ENCODE measurements at regions not wholly inside any gene's neighbourhood (a gene's known extent, or its start where the extent isn't known, plus 50 kb on each side); places are given as distances from the start of the nearest gene placed in this dataset.

GRCh38 chr6:2480267-2480966 lies 235.0 kb upstream of the GMDS start:
- Mint-ChIP-seq H3K36me3 (ENCODE audit: low read depth) (no peaks in the 10 kb centered on the region), H3K27ac (no peak overlapping the region), H3K4me3 (no peak overlapping the region), H3K9me3 (peaks cover 24% of the 10 kb centered on the region), H3K27me3 (ENCODE audit: insufficient read depth) (peaks cover 8% of the 10 kb centered on the region), H3K4me1 (ENCODE audit: low read depth) (no peaks in the 10 kb centered on the region)
- no peak for DNase-seq (ENCODE audit: low spot score)
- intact Hi-C loops (cut with micrococcal nuclease): no loop called here

GRCh38 chr6:2478200-2478599 lies 232.8 kb upstream of the GMDS start:
- no peak overlapping the region for H3K4me3 Mint-ChIP-seq
- H3K27me3 Mint-ChIP-seq (ENCODE audit: insufficient read depth): peaks cover 8% of the 10 kb centered on the region
- H3K9me3 Mint-ChIP-seq: peaks cover 15% of the 10 kb centered on the region
- intact Hi-C loops (cut with micrococcal nuclease): no loop called here
- no peak overlapping the region for H3K27ac Mint-ChIP-seq
- H3K4me1 Mint-ChIP-seq (ENCODE audit: low read depth): no peaks in the 10 kb centered on the region
- DNase-seq (ENCODE audit: low spot score): no peak
- H3K36me3 Mint-ChIP-seq (ENCODE audit: low read depth): no peaks in the 10 kb centered on the region

- DNase-seq (ENCODE audit: low spot score): no peak
- H3K9me3 Mint-ChIP-seq: peaks cover 10% of the 10 kb centered on the region
- no peak overlapping the region for H3K4me3 Mint-ChIP-seq
- no peak overlapping the region for H3K27ac Mint-ChIP-seq
- no peaks in the 10 kb centered on the region for H3K36me3 Mint-ChIP-seq (ENCODE audit: low read depth)
- intact Hi-C loops (cut with micrococcal nuclease): no loop called here
- peaks cover 8% of the 10 kb centered on the region for H3K27me3 Mint-ChIP-seq (ENCODE audit: insufficient read depth)
- no peaks in the 10 kb centered on the region for H3K4me1 Mint-ChIP-seq (ENCODE audit: low read depth)
Measured at GRCh38 chr6:2477666-2478065, 232.3 kb upstream of the GMDS start.

GRCh38 chr6:2477250-2477649 lies 231.8 kb upstream of the GMDS start:
- no peaks in the 10 kb centered on the region for H3K4me1 Mint-ChIP-seq (ENCODE audit: low read depth)
- no peak for DNase-seq (ENCODE audit: low spot score)
- H3K4me3 Mint-ChIP-seq: no peak overlapping the region
- intact Hi-C loops (cut with micrococcal nuclease): no loop called here
- no peaks in the 10 kb centered on the region for H3K36me3 Mint-ChIP-seq (ENCODE audit: low read depth)
- no peak overlapping the region for H3K27ac Mint-ChIP-seq
- peaks cover 9% of the 10 kb centered on the region for H3K27me3 Mint-ChIP-seq (ENCODE audit: insufficient read depth)
- peaks cover 6% of the 10 kb centered on the region for H3K9me3 Mint-ChIP-seq

- Mint-ChIP-seq H3K27ac (no peak overlapping the region), H3K9me3 (no peaks in the 10 kb centered on the region), H3K4me1 (ENCODE audit: low read depth) (no peaks in the 10 kb centered on the region), H3K36me3 (ENCODE audit: low read depth) (no peaks in the 10 kb centered on the region), H3K4me3 (no peak overlapping the region), H3K27me3 (ENCODE audit: insufficient read depth) (peaks cover 12% of the 10 kb centered on the region)
- intact Hi-C loops (cut with micrococcal nuclease): no loop called here
- DNase-seq (ENCODE audit: low spot score): no peak
Measured at GRCh38 chr6:2476376-2476775, 231.0 kb upstream of the GMDS start.

GRCh38 chr6:2471472-2471871 lies 226.1 kb upstream of the GMDS start:
- H3K9me3 Mint-ChIP-seq: no peaks in the 10 kb centered on the region
- peaks cover 21% of the 10 kb centered on the region for H3K27me3 Mint-ChIP-seq (ENCODE audit: insufficient read depth)
- no peaks in the 10 kb centered on the region for H3K36me3 Mint-ChIP-seq (ENCODE audit: low read depth)
- no peaks in the 10 kb centered on the region for H3K4me1 Mint-ChIP-seq (ENCODE audit: low read depth)
- intact Hi-C loops (cut with micrococcal nuclease): no loop called here
- no peak for DNase-seq (ENCODE audit: low spot score)
- H3K4me3 Mint-ChIP-seq: no peak overlapping the region
- no peak overlapping the region for H3K27ac Mint-ChIP-seq

GRCh38 chr6:2469428-2469827 lies 224.0 kb upstream of the GMDS start:
- no peaks in the 10 kb centered on the region for H3K9me3 Mint-ChIP-seq
- H3K4me1 Mint-ChIP-seq (ENCODE audit: low read depth): no peaks in the 10 kb centered on the region
- intact Hi-C loops (cut with micrococcal nuclease): no loop called here
- no peak overlapping the region for H3K4me3 Mint-ChIP-seq
- no peak for DNase-seq (ENCODE audit: low spot score)
- no peak overlapping the region for H3K27ac Mint-ChIP-seq
- no peaks in the 10 kb centered on the region for H3K36me3 Mint-ChIP-seq (ENCODE audit: low read depth)
- H3K27me3 Mint-ChIP-seq (ENCODE audit: insufficient read depth): peaks cover 21% of the 10 kb centered on the region

- intact Hi-C loops (cut with micrococcal nuclease): no loop called here
- H3K4me1 Mint-ChIP-seq (ENCODE audit: low read depth): no peaks in the 10 kb centered on the region
- no peak overlapping the region for H3K4me3 Mint-ChIP-seq
Measured at GRCh38 chr6:2468601-2468955, 223.2 kb upstream of the GMDS start.

GRCh38 chr6:2467929-2468600 lies 222.7 kb upstream of the GMDS start:
- Mint-ChIP-seq H3K27ac (no peak overlapping the region), H3K36me3 (ENCODE audit: low read depth) (no peaks in the 10 kb centered on the region), H3K4me3 (no peak overlapping the region), H3K27me3 (ENCODE audit: insufficient read depth) (peaks cover 26% of the 10 kb centered on the region), H3K4me1 (ENCODE audit: low read depth) (no peaks in the 10 kb centered on the region), H3K9me3 (no peaks in the 10 kb centered on the region)
- intact Hi-C loops (cut with micrococcal nuclease): no loop called here
- no peak for DNase-seq (ENCODE audit: low spot score)

More at GRCh38 chr6:2468601-2468955, 223.2 kb upstream of the GMDS start:
- Mint-ChIP-seq H3K9me3 (no peaks in the 10 kb centered on the region), H3K27me3 (ENCODE audit: insufficient read depth) (peaks cover 22% of the 10 kb centered on the region), H3K27ac (no peak overlapping the region), H3K36me3 (ENCODE audit: low read depth) (no peaks in the 10 kb centered on the region)
- DNase-seq (ENCODE audit: low spot score): no peak

GRCh38 chr6:2465336-2465735 lies 219.9 kb upstream of the GMDS start:
- Mint-ChIP-seq H3K9me3 (no peaks in the 10 kb centered on the region), H3K4me3 (no peak overlapping the region), H3K36me3 (ENCODE audit: low read depth) (no peaks in the 10 kb centered on the region), H3K4me1 (ENCODE audit: low read depth) (no peaks in the 10 kb centered on the region), H3K27me3 (ENCODE audit: insufficient read depth) (peaks cover 22% of the 10 kb centered on the region), H3K27ac (no peak overlapping the region)
- no peak for DNase-seq (ENCODE audit: low spot score)
- intact Hi-C loops (cut with micrococcal nuclease): no loop called here

- Mint-ChIP-seq H3K27me3 (ENCODE audit: insufficient read depth) (peaks cover 17% of the 10 kb centered on the region), H3K27ac (no peak overlapping the region), H3K4me3 (no peak overlapping the region), H3K36me3 (ENCODE audit: low read depth) (no peaks in the 10 kb centered on the region), H3K9me3 (no peaks in the 10 kb centered on the region), H3K4me1 (ENCODE audit: low read depth) (no peaks in the 10 kb centered on the region)
- no peak for DNase-seq (ENCODE audit: low spot score)
- intact Hi-C loops (cut with micrococcal nuclease): no loop called here
Measured at GRCh38 chr6:2464641-2465040, 219.2 kb upstream of the GMDS start.

GRCh38 chr6:2462831-2463230 lies 217.4 kb upstream of the GMDS start:
- intact Hi-C loops (cut with micrococcal nuclease): no loop called here
- DNase-seq (ENCODE audit: low spot score): no peak

GRCh38 chr6:2460216-2460745 lies 214.9 kb upstream of the GMDS start:
- no peak for DNase-seq (ENCODE audit: low spot score)
- intact Hi-C loops (cut with micrococcal nuclease): no loop called here
- H3K4me3 Mint-ChIP-seq: no peak overlapping the region
- H3K4me1 Mint-ChIP-seq (ENCODE audit: low read depth): no peaks in the 10 kb centered on the region
- peaks cover 6% of the 10 kb centered on the region for H3K27me3 Mint-ChIP-seq (ENCODE audit: insufficient read depth)
- no peak overlapping the region for H3K27ac Mint-ChIP-seq
- no peaks in the 10 kb centered on the region for H3K36me3 Mint-ChIP-seq (ENCODE audit: low read depth)
- H3K9me3 Mint-ChIP-seq: no peaks in the 10 kb centered on the region

More at GRCh38 chr6:2462831-2463230, 217.4 kb upstream of the GMDS start:
- Mint-ChIP-seq H3K9me3 (no peaks in the 10 kb centered on the region), H3K36me3 (ENCODE audit: low read depth) (no peaks in the 10 kb centered on the region), H3K4me3 (no peak overlapping the region), H3K4me1 (ENCODE audit: low read depth) (no peaks in the 10 kb centered on the region), H3K27ac (no peak overlapping the region), H3K27me3 (ENCODE audit: insufficient read depth) (peaks cover 14% of the 10 kb centered on the region)

Data from activated T-helper 1 cell treated with anti-CD3 and anti-CD28 coated beads, Interleukin-12 subunit alpha, Interleukin-12 subunit beta, Interleukin-2, Interleukin-4 antibody, amounts not matched to agents 30 ng/mL and 10 ng/mL and 1 ng/mL, durations not matched to agents 14 hours and 24 hours and 36 hours (primary cell).